Stomach (tissue), 4 donors: ENCODE measurements at regions not wholly inside any gene's neighbourhood (a gene's known extent, or its start where the extent isn't known, plus 50 kb on each side); places are given as distances from the start of the nearest gene placed in this dataset.

Source experiments
- POLR2AphosphoS5 ChIP-seq, 3 donors: sonication (generic); formaldehyde crosslinking; IDR thresholded peaks; one replicate each; pipeline ENCODE4 v1.6.1; 2016; ENCODE audit warnings: antibody characterized with exemption in 3 of 3
- TF ChIP-seq, protein P1 (sequence below), 7 experiments: fragments of 450-650 bp in 4 of 7; fragments of 200-600 bp in 3 of 7; sonication (generic) in 3 of 7; IDR thresholded peaks; one replicate each; pipeline ENCODE4 v1.5.1; 2016 to 2019; ENCODE audit warnings: antibody characterized with exemption in 7 of 7, control low read depth in 2 of 7, mild to moderate bottlenecking in 1 of 7

GRCh38 chr4:96677499-96677898 is 837.6 kb downstream of the PDHA2 start:
- TF ChIP-seq, protein P1, sequence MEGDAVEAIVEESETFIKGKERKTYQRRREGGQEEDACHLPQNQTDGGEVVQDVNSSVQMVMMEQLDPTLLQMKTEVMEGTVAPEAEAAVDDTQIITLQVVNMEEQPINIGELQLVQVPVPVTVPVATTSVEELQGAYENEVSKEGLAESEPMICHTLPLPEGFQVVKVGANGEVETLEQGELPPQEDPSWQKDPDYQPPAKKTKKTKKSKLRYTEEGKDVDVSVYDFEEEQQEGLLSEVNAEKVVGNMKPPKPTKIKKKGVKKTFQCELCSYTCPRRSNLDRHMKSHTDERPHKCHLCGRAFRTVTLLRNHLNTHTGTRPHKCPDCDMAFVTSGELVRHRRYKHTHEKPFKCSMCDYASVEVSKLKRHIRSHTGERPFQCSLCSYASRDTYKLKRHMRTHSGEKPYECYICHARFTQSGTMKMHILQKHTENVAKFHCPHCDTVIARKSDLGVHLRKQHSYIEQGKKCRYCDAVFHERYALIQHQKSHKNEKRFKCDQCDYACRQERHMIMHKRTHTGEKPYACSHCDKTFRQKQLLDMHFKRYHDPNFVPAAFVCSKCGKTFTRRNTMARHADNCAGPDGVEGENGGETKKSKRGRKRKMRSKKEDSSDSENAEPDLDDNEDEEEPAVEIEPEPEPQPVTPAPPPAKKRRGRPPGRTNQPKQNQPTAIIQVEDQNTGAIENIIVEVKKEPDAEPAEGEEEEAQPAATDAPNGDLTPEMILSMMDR (IDR thresholded peaks at IDR 0.05), result no peak
- no peak for TF ChIP-seq POLR2AphosphoS5 (IDR thresholded peaks at IDR 0.05)
